NT2/D1 (cell line): ENCODE measurements at regions not wholly inside any gene's neighbourhood (a gene's known extent, or its start where the extent isn't known, plus 50 kb on each side); places are given as distances from the start of the nearest gene placed in this dataset.

Source experiments
- SUZ12 ChIP-seq: IDR thresholded peaks from 2 replicates; pipeline ENCODE4 v1.6.1; 2011; ENCODE audit not compliant: insufficient read length, insufficient read depth; ENCODE audit errors: extremely low read depth
- YY1 ChIP-seq: IDR thresholded peaks from 2 replicates; pipeline ENCODE4 v1.6.1; 2011; ENCODE audit not compliant: insufficient read length, insufficient read depth
- ZNF274 ChIP-seq: IDR thresholded peaks from 2 replicates; pipeline ENCODE4 v1.6.1; 2011; ENCODE audit warnings: mild to moderate bottlenecking, low read depth, low read length

GRCh38 chr20:52899041-52899608 is 73.0 kb upstream of the TSHZ2 start:
- no peak for TF ChIP-seq YY1
- TF ChIP-seq ZNF274, result no peak
- TF ChIP-seq SUZ12, result no peak
